G401 (cell line): ENCODE measurements at regions not wholly inside any gene's neighbourhood (a gene's known extent, or its start where the extent isn't known, plus 50 kb on each side); places are given as distances from the start of the nearest gene placed in this dataset.
A peak's percentile ranks its signal among the peaks of the same experiment; 100 is the strongest.

Experiments used
- DNase-seq: peaks from one replicate; pipeline ENCODE4 v3.0.0-alpha.2; 2015; ENCODE audit warnings: low spot score
- in situ Hi-C: cut with HindIII; loops from 2 replicates; pipeline ENCODE4 v1.10.0; 2016; ENCODE audit warnings: low sequenced_read_pairs, mixed read lengths

- no peak for DNase-seq
- in situ Hi-C loops = no loop called here
Observed at GRCh38 chr5:144577676-144578075, 407.0 kb downstream of the KCTD16 start.

GRCh38 chr5:144575736-144576135 lies 405.1 kb downstream of the KCTD16 start:
- DNase-seq = no peak
- in situ Hi-C loops = no loop called here

DNA sequence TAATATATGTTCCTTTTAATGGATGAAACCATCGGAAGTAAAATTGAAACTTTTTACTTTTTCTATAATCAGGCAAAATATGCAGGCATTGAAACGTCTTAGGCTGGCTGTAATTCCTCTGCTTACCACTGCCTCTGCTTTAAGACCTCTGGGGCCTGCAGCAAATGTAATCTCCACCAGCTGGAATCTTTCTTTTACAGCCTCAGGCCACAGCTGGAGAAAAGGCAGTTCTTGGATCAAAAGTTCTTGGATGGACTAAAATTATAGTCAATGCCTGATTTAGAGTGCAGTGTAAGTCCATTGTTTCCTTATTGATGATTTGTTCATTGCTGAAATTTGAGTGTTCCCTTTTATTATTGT lies 396.7 kb downstream of the KCTD16 start:
- no peak for DNase-seq
- in situ Hi-C loops = no loop called here

- in situ Hi-C loops = no loop called here
Observed at GRCh38 chr5:144566747-144567420, 396.2 kb downstream of the KCTD16 start.

DNA sequence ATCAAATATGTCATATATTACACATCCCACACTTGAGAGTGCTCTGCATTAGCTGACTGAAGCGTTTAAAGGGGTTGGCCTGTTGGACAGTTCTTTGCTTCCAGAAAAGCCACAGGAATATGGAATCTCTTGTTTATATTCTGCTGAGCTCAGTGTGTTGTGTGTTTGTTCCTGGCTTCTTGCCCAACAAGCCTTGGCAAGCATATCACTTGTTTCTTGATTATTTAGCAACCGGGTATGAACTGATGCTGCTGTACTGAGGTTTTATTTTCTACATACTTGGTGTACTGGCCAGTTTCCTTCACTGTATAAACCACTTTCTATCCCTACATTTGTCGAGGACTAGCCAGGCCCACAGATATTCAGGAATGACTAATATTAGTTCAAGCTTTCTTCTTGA lies 378.9 kb downstream of the KCTD16 start:
- in situ Hi-C loops = no loop called here
- peak; percentile 47 for DNase-seq

More at GRCh38 chr5:144566747-144567420, 396.2 kb downstream of the KCTD16 start:
- DNase-seq = no peak

- in situ Hi-C loops = no loop called here
- no peak for DNase-seq
Observed at GRCh38 chr5:144548936-144549335, 378.3 kb downstream of the KCTD16 start.

GRCh38 chr5:144547098-144547499 lies 376.4 kb downstream of the KCTD16 start:
- in situ Hi-C loops = no loop called here
- DNase-seq = no peak

DNA sequence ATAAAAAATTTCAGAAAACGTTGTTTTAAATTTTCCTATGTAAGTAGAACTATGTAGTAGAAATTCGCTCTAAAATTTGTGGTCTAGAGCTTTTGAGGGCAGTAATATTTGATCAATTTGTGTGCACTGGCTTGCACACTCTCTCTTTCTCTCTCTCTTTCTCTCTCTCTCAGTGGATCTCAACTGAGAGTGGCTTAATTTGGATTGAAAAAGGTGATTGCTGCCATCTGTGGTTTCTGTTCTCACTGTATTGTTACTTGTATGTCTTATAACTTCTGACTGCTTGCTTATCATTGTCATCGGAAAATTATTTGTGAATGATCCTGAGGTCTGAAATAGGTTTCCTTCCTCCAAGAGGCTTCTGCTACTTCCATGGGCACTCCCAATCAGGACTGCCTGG lies 368.2 kb downstream of the KCTD16 start:
- in situ Hi-C loops = no loop called here

More for the DNA sequence above, 368.2 kb downstream of the KCTD16 start:
- no peak for DNase-seq
